Stomach (tissue), 4 donors: ENCODE measurements at regions not wholly inside any gene's neighbourhood (a gene's known extent, or its start where the extent isn't known, plus 50 kb on each side); places are given as distances from the start of the nearest gene placed in this dataset.
"Not testable (repeated sequence)": the region's sequence is repeated elsewhere in the genome, so short reads cannot be mapped to it uniquely, and the experiment has no call there.

Experiments
- EP300 ChIP-seq: sonication (generic); formaldehyde crosslinking; IDR thresholded peaks from one replicate; pipeline ENCODE4 v1.6.1; 2017; ENCODE audit warnings: antibody characterized with exemption
- POLR2A ChIP-seq, 4 donors: fragments of 450-650 bp; IDR thresholded peaks; one replicate each; pipeline ENCODE4 v1.6.1; 2016; ENCODE audit warnings: antibody characterized with exemption in 4 of 4, control low read depth in 2 of 4, mild to moderate bottlenecking in 1 of 4, moderate library complexity in 1 of 4
- POLR2AphosphoS5 ChIP-seq, 3 donors: sonication (generic); formaldehyde crosslinking; IDR thresholded peaks; one replicate each; pipeline ENCODE4 v1.6.1; 2016; ENCODE audit warnings: antibody characterized with exemption in 3 of 3
- TF ChIP-seq, protein P1 (sequence below), 7 experiments: fragments of 450-650 bp in 4 of 7; fragments of 200-600 bp in 3 of 7; sonication (generic) in 3 of 7; IDR thresholded peaks; one replicate each; pipeline ENCODE4 v1.5.1; 2016 to 2019; ENCODE audit warnings: antibody characterized with exemption in 7 of 7, control low read depth in 2 of 7, mild to moderate bottlenecking in 1 of 7

DNA sequence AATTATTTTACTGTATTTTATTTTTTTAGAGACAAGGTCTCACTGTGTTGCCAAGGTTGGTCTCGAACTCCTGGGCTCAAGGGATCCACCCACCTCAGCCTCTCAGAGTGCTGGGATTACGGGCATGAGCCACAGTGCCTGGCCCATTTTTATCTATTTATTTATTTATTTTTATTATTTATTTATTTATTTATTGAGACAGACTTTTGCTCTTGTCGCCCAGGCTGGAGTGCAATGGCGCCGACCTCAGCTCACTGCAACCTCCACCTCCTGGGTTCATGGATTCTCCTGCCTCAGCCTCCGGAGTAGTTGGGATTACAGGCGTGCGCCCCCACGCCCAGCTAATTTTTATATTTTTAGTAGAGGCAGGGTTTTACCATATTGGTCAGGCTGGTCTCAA lies 52.0 kb upstream of the TFRC start:
- not testable (repeated sequence) for TF ChIP-seq POLR2A (IDR thresholded peaks at IDR 0.05); EP300; POLR2AphosphoS5 (IDR thresholded peaks at IDR 0.05)
- TF ChIP-seq, protein P1, sequence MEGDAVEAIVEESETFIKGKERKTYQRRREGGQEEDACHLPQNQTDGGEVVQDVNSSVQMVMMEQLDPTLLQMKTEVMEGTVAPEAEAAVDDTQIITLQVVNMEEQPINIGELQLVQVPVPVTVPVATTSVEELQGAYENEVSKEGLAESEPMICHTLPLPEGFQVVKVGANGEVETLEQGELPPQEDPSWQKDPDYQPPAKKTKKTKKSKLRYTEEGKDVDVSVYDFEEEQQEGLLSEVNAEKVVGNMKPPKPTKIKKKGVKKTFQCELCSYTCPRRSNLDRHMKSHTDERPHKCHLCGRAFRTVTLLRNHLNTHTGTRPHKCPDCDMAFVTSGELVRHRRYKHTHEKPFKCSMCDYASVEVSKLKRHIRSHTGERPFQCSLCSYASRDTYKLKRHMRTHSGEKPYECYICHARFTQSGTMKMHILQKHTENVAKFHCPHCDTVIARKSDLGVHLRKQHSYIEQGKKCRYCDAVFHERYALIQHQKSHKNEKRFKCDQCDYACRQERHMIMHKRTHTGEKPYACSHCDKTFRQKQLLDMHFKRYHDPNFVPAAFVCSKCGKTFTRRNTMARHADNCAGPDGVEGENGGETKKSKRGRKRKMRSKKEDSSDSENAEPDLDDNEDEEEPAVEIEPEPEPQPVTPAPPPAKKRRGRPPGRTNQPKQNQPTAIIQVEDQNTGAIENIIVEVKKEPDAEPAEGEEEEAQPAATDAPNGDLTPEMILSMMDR (IDR thresholded peaks at IDR 0.05), result not testable (repeated sequence)
